ENCODE measurements at regions not wholly inside any gene's neighbourhood (a gene's known extent, or its start where the extent isn't known, plus 50 kb on each side); places are given as distances from the start of the nearest gene placed in this dataset.

GRCh38 chr18:51651761-51652160, 454.3 kb upstream of the MEX3C start:
- no peak for DNase-seq (ENCODE audit: low spot score in 2 of 2, unreplicated experiment in 2 of 2)
- no peak overlapping the region for H3K27ac Mint-ChIP-seq
- peaks cover 17% of the 10 kb centered on the region for H3K27me3 Mint-ChIP-seq (ENCODE audit: low read depth)
- no peaks in the 10 kb centered on the region for H3K36me3 Mint-ChIP-seq
- no peak overlapping the region for H3K4me3 Mint-ChIP-seq
- H3K4me1 Mint-ChIP-seq = peaks cover 2% of the 10 kb centered on the region
- H3K9me3 Mint-ChIP-seq = no peaks in the 10 kb centered on the region
- TF ChIP-seq CTCF (IDR thresholded peaks at IDR 0.05; ENCODE audit: unreplicated experiment) = no peak

DNA sequence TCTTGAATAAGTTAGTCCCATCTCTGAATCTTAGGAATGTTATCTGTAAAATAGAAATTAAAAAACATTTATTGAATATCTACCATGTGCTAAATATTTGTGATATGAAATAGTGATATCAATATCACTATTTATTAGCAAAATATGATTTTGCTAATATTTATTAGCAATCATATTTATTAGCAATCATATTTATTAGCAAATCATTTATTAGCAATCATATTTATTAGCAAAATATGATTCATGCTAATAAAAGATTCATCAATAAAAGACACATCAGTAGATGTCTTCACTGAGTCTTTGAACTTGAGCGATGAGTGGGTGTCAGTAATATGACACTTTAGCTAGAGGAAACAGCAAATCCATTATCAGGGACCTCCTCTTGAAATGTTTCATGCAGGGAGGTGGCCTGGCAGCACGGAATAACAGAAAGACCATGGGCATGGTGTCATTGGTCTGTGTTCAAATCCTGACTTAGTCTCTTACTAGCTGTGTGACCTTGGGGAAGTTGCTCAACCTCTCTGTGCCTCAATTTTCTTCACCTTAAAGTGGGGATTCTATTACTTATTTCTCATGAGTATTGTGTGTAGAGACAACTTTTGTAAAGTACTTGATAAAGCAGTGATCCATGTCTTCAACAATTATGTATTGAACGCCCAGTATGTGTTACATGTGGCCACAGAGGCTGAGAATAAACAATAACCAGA, 456.2 kb upstream of the MEX3C start:
- Mint-ChIP-seq H3K4me3 (no peak overlapping the region), H3K36me3 (no peaks in the 10 kb centered on the region), H3K9me3 (no peaks in the 10 kb centered on the region), H3K27me3 (ENCODE audit: low read depth) (peaks cover 23% of the 10 kb centered on the region), H3K4me1 (peaks cover 2% of the 10 kb centered on the region), H3K27ac (no peak overlapping the region)
- DNase-seq (ENCODE audit: low spot score in 2 of 2, unreplicated experiment in 2 of 2) = no peak
- no peak for TF ChIP-seq CTCF (IDR thresholded peaks at IDR 0.05; ENCODE audit: unreplicated experiment)

GRCh38 chr18:51654488-51655326, 457.2 kb upstream of the MEX3C start:
- Mint-ChIP-seq H3K4me3 (no peak overlapping the region), H3K27ac (no peak overlapping the region), H3K4me1 (peaks cover 2% of the 10 kb centered on the region), H3K9me3 (no peaks in the 10 kb centered on the region), H3K27me3 (ENCODE audit: low read depth) (peaks cover 30% of the 10 kb centered on the region), H3K36me3 (no peaks in the 10 kb centered on the region)
- DNase-seq (ENCODE audit: low spot score in 2 of 2, unreplicated experiment in 2 of 2) = no peak
- TF ChIP-seq CTCF (IDR thresholded peaks at IDR 0.05; ENCODE audit: unreplicated experiment) = no peak

GRCh38 chr18:51655327-51655698, 457.8 kb upstream of the MEX3C start:
- no peak for TF ChIP-seq CTCF (IDR thresholded peaks at IDR 0.05; ENCODE audit: unreplicated experiment)
- H3K27ac Mint-ChIP-seq = no peak overlapping the region
- H3K36me3 Mint-ChIP-seq = no peaks in the 10 kb centered on the region
- peaks cover 6% of the 10 kb centered on the region for H3K4me1 Mint-ChIP-seq
- no peaks in the 10 kb centered on the region for H3K9me3 Mint-ChIP-seq
- H3K27me3 Mint-ChIP-seq (ENCODE audit: low read depth) = peaks cover 30% of the 10 kb centered on the region
- no peak overlapping the region for H3K4me3 Mint-ChIP-seq
- DNase-seq (ENCODE audit: low spot score in 2 of 2, unreplicated experiment in 2 of 2) = no peak

DNA sequence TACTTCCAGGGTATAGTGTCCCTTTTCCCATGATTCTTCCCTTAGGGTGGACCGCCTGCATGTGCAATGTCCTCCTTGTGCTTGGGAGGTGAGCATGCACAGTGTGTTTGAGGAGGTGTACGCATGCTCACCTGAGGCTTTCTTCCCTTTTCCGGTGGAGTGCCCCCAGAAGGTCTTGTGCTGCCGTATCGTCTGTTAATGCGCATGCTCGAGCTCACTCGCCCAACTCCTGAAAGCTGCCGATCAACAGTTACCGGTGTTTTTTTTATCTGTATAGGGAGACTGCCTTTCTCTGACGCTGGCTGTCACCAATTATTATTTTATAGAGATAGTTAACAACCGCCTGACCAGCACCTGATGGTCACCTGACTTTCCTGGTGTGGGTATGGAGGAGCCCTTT, 458.8 kb upstream of the MEX3C start:
- H3K36me3 Mint-ChIP-seq = no peaks in the 10 kb centered on the region
- peaks cover 30% of the 10 kb centered on the region for H3K27me3 Mint-ChIP-seq (ENCODE audit: low read depth)
- no peak overlapping the region for H3K27ac Mint-ChIP-seq
- H3K4me1 Mint-ChIP-seq = peaks cover 6% of the 10 kb centered on the region
- no peak for TF ChIP-seq CTCF (IDR thresholded peaks at IDR 0.05; ENCODE audit: unreplicated experiment)
- H3K4me3 Mint-ChIP-seq = no peak overlapping the region
- H3K9me3 Mint-ChIP-seq = no peaks in the 10 kb centered on the region
- no peak for DNase-seq (ENCODE audit: low spot score in 2 of 2, unreplicated experiment in 2 of 2)

All from mesothelial cell of epicardium (in vitro differentiated cells).